Umbilical cord (tissue), 1 donor: ENCODE measurements at regions not wholly inside any gene's neighbourhood (a gene's known extent, or its start where the extent isn't known, plus 50 kb on each side); places are given as distances from the start of the nearest gene placed in this dataset.

ENCODE experiments used
- DNase-seq: peaks from one replicate; pipeline ENCODE4 v3.0.0-alpha.2; 2015; ENCODE audit warnings: low spot score

GRCh38 chr6:165915022-165915770 is 252.2 kb upstream of the PDE10A start:
- DNase-seq = no peak

GRCh38 chr6:165913676-165914570 is 250.9 kb upstream of the PDE10A start:
- DNase-seq = no peak

- no peak for DNase-seq
These were observed 247.3 kb upstream of the PDE10A start for GRCh38 chr6:165910184-165910966.

GRCh38 chr6:165906736-165907135 is 243.7 kb upstream of the PDE10A start:
- DNase-seq = no peak

- no peak for DNase-seq
These were observed 242.7 kb upstream of the PDE10A start for GRCh38 chr6:165905744-165906143.

GRCh38 chr6:165900970-165901369 is 237.9 kb upstream of the PDE10A start:
- no peak for DNase-seq

- no peak for DNase-seq
These were observed 236.6 kb upstream of the PDE10A start for GRCh38 chr6:165899611-165900010.

GRCh38 chr6:165895421-165896165 is 232.6 kb upstream of the PDE10A start:
- no peak for DNase-seq

GRCh38 chr6:165894171-165894825 is 231.3 kb upstream of the PDE10A start:
- no peak for DNase-seq

GRCh38 chr6:165893431-165893830 is 230.4 kb upstream of the PDE10A start:
- DNase-seq = no peak

GRCh38 chr6:165891320-165891719 is 228.3 kb upstream of the PDE10A start:
- no peak for DNase-seq

- no peak for DNase-seq
These were observed 227.3 kb upstream of the PDE10A start for GRCh38 chr6:165890404-165890735.

- peak; percentile 23 for DNase-seq
These were observed 226.8 kb upstream of the PDE10A start for GRCh38 chr6:165889636-165890403.

GRCh38 chr6:165886169-165886568 is 223.1 kb upstream of the PDE10A start:
- no peak for DNase-seq

- DNase-seq = peak; percentile 70
These were observed 222.0 kb upstream of the PDE10A start for GRCh38 chr6:165884813-165885765.

GRCh38 chr6:165883851-165884640 is 221.0 kb upstream of the PDE10A start:
- no peak for DNase-seq

GRCh38 chr6:165881806-165882205 is 218.8 kb upstream of the PDE10A start:
- no peak for DNase-seq

- DNase-seq = peak; percentile 40
These were observed 217.6 kb upstream of the PDE10A start for GRCh38 chr6:165880686-165881085.
